Transverse colon (tissue), 4 donors: ENCODE measurements at regions not wholly inside any gene's neighbourhood (a gene's known extent, or its start where the extent isn't known, plus 50 kb on each side); places are given as distances from the start of the nearest gene placed in this dataset.

Source experiments
- DNase-seq: peaks from one replicate; pipeline ENCODE4 v3.0.0-alpha.2; 2019
- H3K27ac ChIP-seq, 4 donors: fragments of 200-600 bp; sonication (generic); 2 replicates each; pipeline ENCODE4 v1.5.1; 2016 to 2018; ENCODE audit warnings: inconsistent platforms in 4 of 4
- H3K27me3 ChIP-seq: fragments of 200-600 bp; sonication (generic); 2 replicates; pipeline ENCODE4 v1.5.1; 2017; ENCODE audit warnings: inconsistent platforms
- H3K36me3 ChIP-seq, 4 donors: fragments of 200-600 bp; sonication (generic); 2 replicates each; pipeline ENCODE4 v1.5.1; 2017 to 2019; ENCODE audit warnings: inconsistent platforms in 4 of 4
- H3K4me1 ChIP-seq, 4 donors: fragments of 200-600 bp; sonication (generic); 2 replicates each; pipeline ENCODE4 v1.5.1; 2017 to 2020; ENCODE audit warnings: inconsistent platforms in 4 of 4
- H3K4me3 ChIP-seq, 4 donors: fragments of 200-600 bp; sonication (generic); 1 replicate in 1 of 4; 2 replicates in 3 of 4; pipeline versions ENCODE4 v1.5.1 to v1.6.1; 2017 to 2019; ENCODE audit warnings: inconsistent platforms in 4 of 4
- H3K9me3 ChIP-seq, 2 donors: fragments of 200-600 bp; sonication (generic); 2 replicates each; pipeline ENCODE4 v1.5.1; 2017 to 2019; ENCODE audit warnings: inconsistent platforms in 2 of 2
- EP300 ChIP-seq: sonication (generic); formaldehyde crosslinking; IDR thresholded peaks from one replicate; pipeline ENCODE4 v1.6.1; 2017; ENCODE audit warnings: antibody characterized with exemption, low read depth
- POLR2A ChIP-seq: fragments of 450-650 bp; IDR thresholded peaks from one replicate; pipeline ENCODE4 v1.6.1; 2016; ENCODE audit warnings: antibody characterized with exemption, mild to moderate bottlenecking, moderate library complexity
- POLR2AphosphoS5 ChIP-seq, 3 donors: sonication (generic); formaldehyde crosslinking; IDR thresholded peaks; one replicate each; pipeline ENCODE4 v1.6.1; 2016; ENCODE audit warnings: antibody characterized with exemption in 3 of 3
- WGBS, 2 donors: methylation state at CpG; one replicate each; pipeline ENCODE4 v1.1.5; 2018; ENCODE audit warnings: low coverage in 1 of 2; 5-methylcytosine and 5-hydroxymethylcytosine counted together
- in situ Hi-C, 4 donors: fragments of 200-750 bp; cut with MboI; loops; one replicate each; pipeline versions ENCODE4 v1.15.0 to v1.15.1; 2017; ENCODE audit warnings: low sequenced_read_pairs in 3 of 4, low pct_ligation_motif_present in 1 of 4, low pct_unique_long_range_greater_than_20kb in 1 of 4
- intact Hi-C: fragments of 100-400 bp; cut with DNase I; formaldehyde crosslinking; loops from one replicate; pipeline ENCODE4 v1.15.1; 2023; ENCODE audit warnings: low total_unique reads
- TF ChIP-seq, protein P1 (sequence below), 5 experiments: fragments of 200-600 bp in 3 of 5; fragments of 450-650 bp in 2 of 5; sonication (generic) in 3 of 5; IDR thresholded peaks; 1 replicate in 2 of 5; 2 replicates in 3 of 5; pipeline ENCODE4 v1.5.1; 2016 to 2017; ENCODE audit warnings: antibody characterized with exemption in 5 of 5, inconsistent platforms in 3 of 5, mild to moderate bottlenecking in 2 of 5, moderate library complexity in 1 of 5

DNA sequence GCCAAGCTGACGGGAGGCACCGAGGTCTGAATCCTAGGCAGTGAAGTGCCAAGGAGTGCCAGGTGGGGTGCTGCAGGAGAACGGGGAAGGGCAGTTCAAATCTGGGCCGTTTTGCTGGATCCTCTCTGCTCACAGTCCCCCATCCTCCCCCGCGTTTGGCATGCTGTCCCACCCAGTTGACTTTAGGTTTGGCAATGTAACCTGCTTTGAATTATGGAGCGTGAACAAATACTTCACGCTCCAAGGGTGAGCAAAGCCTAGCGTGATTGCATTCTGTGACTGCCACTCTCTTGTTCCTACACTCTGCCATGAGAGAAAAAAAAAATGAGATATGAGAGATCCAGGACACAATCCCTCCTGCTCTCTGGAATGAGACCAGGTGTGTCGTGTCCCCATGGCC, 381.9 kb downstream of the ZNF516 start:
- intact Hi-C loops (no loop called here), in situ Hi-C loops (no loop called here)
- TF ChIP-seq POLR2AphosphoS5 (IDR thresholded peaks at IDR 0.05) (no peak), EP300 (no peak), POLR2A (no peak)
- TF ChIP-seq, protein P1, sequence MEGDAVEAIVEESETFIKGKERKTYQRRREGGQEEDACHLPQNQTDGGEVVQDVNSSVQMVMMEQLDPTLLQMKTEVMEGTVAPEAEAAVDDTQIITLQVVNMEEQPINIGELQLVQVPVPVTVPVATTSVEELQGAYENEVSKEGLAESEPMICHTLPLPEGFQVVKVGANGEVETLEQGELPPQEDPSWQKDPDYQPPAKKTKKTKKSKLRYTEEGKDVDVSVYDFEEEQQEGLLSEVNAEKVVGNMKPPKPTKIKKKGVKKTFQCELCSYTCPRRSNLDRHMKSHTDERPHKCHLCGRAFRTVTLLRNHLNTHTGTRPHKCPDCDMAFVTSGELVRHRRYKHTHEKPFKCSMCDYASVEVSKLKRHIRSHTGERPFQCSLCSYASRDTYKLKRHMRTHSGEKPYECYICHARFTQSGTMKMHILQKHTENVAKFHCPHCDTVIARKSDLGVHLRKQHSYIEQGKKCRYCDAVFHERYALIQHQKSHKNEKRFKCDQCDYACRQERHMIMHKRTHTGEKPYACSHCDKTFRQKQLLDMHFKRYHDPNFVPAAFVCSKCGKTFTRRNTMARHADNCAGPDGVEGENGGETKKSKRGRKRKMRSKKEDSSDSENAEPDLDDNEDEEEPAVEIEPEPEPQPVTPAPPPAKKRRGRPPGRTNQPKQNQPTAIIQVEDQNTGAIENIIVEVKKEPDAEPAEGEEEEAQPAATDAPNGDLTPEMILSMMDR (IDR thresholded peaks at IDR 0.05): no peak
- no peaks in the 10 kb centered on the region for H3K4me1 ChIP-seq
- 80 to 84% methylated on average over 4 to 10 of the region's 10 CpGs for WGBS, 2 donors
- no peaks in the 10 kb centered on the region for H3K27me3 ChIP-seq
- H3K4me3 ChIP-seq: no peak overlapping the region
- no peaks in the 10 kb centered on the region for H3K36me3 ChIP-seq
- H3K27ac ChIP-seq: no peak overlapping the region
- no peaks in the 10 kb centered on the region for H3K9me3 ChIP-seq
- DNase-seq: no peak

DNA sequence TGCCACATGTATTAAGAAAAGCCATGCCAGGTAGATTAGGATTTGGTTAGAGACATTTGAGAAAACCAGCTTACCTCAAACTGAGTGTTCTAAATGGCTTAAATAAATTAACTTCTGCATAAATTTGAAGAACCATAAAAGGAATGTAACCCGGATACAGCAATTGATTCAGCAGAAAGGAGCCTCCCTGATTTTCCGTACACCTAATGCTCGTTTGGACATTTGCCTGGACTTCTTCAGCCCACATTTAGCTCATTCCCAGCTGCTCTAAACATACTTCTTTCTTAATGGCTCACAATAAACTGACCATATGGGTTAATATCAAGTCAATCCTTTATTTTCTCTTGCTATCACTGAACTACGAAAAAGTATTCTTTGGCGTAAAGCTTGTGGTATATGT, 392.4 kb downstream of the ZNF516 start:
- Histone ChIP-seq H3K27ac (no peak overlapping the region), H3K4me3 (no peak overlapping the region), H3K9me3 (peaks cover 0 to 3% of the 10 kb centered on the region in 2 donors), H3K27me3 (no peaks in the 10 kb centered on the region), H3K36me3 (no peaks in the 10 kb centered on the region), H3K4me1 (no peaks in the 10 kb centered on the region)
- in situ Hi-C loops (no loop called here), intact Hi-C loops (no loop called here)
- 59 to 63% methylated on average over 5 of the region's 5 CpGs for WGBS, 2 donors
- DNase-seq: no peak
- no peak for TF ChIP-seq POLR2A
- no peak for TF ChIP-seq EP300
- TF ChIP-seq POLR2AphosphoS5 (IDR thresholded peaks at IDR 0.05): no peak
- TF ChIP-seq, protein P1 (IDR thresholded peaks at IDR 0.05): no peak

DNA sequence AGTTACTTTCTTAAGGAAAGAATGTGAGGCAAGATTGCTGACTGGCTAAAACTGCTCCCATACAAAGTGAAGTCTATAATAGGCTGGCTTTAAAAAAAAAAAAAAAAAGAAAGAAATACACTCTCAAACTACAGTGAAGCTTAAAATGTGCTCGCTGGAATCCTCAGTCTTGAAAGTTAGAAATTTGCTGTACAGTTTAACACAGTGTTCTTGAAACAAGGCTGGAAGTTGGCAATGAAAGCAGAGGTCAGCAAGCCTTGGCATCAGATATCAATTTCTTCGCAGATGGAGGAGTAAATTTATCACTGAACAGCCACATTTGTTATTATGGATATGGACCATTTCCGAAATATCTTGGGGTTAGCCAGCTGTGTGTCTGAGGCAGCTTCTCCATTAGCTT, 392.9 kb downstream of the ZNF516 start:
- Histone ChIP-seq H3K4me1 (no peaks in the 10 kb centered on the region), H3K9me3 (peaks cover 0 to 3% of the 10 kb centered on the region in 2 donors), H3K36me3 (no peaks in the 10 kb centered on the region), H3K4me3 (no peak overlapping the region), H3K27me3 (no peaks in the 10 kb centered on the region), H3K27ac (no peak overlapping the region)
- intact Hi-C loops: no loop called here
- in situ Hi-C loops: no loop called here
- WGBS, 2 donors: 31 to 62% methylated on average over 3 of the region's 3 CpGs
- DNase-seq: no peak
- TF ChIP-seq POLR2AphosphoS5 (IDR thresholded peaks at IDR 0.05) (no peak), POLR2A (no peak), EP300 (no peak)
- TF ChIP-seq, protein P1 (IDR thresholded peaks at IDR 0.05): no peak

DNA sequence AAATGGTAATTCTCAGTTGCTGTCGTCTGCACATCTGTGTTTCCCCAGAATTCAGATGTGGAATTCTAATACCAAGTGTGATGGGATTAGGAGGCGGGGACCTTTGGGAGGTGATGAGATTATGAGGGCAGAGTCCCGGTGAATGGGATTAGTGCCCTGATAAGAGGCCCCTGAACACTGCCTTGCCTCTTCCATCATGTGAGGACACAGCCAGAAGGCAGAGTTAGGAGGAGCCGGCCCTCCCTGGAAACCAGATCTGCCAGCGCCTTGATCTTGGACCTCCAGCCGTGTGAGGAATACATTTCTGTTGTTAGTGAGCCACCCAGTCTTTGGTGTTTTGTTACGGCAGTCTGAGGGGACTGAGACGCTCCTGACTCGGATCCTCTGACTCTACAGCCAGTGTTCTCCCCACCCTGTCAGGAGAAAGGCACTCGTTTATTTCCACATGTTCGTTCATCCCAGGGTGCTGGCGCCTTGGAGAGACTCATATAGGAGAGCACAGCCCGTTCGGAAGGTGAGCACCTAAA, 395.0 kb downstream of the ZNF516 start:
- H3K36me3 ChIP-seq: no peaks in the 10 kb centered on the region
- H3K27me3 ChIP-seq: no peaks in the 10 kb centered on the region
- no peaks in the 10 kb centered on the region for H3K4me1 ChIP-seq
- in situ Hi-C loops: no loop called here
- 83 to 84% methylated on average over 5 to 14 of the region's 14 CpGs for WGBS, 2 donors
- TF ChIP-seq, protein P1 (IDR thresholded peaks at IDR 0.05): no peak
- no peak for TF ChIP-seq POLR2AphosphoS5 (IDR thresholded peaks at IDR 0.05)
- TF ChIP-seq EP300: no peak
- TF ChIP-seq POLR2A: no peak
- H3K9me3 ChIP-seq: peaks cover 3% of the 10 kb centered on the region in 2 donors
- intact Hi-C loops: no loop called here
- no peak for DNase-seq
- H3K4me3 ChIP-seq: no peak overlapping the region
- no peak overlapping the region for H3K27ac ChIP-seq
